HCT116 (cell line): ENCODE measurements at regions not wholly inside any gene's neighbourhood (a gene's known extent, or its start where the extent isn't known, plus 50 kb on each side); places are given as distances from the start of the nearest gene placed in this dataset.

Experiments
- ATAC-seq: fragments of 200-7000 bp; cut with Tn5 transposase; 2 replicates; pipeline ENCODE4 v1.9.1; 2020; ENCODE audit warnings: mild to moderate bottlenecking, moderate library complexity
- BruUV-seq: library from RNA; stranded (reverse); fragments of 400-500 nt; replicated peaks from 2 replicates; lab custom pipeline; 2021; lab: Mats Ljungman, UMichigan
- CTCF ChIA-PET: fragments of 300-600 bp; sonication (Branson Sonifier 250); formaldehyde crosslinking; loops from one replicate; lab custom pipeline; 2021; ENCODE audit warnings: antibody characterized with exemption; lab: Charles Lee
- POLR2A ChIA-PET: fragments of 300-600, 350-600 bp; sonication (Branson Sonifier 250); formaldehyde crosslinking; loops from one replicate; lab custom pipeline; 2021; ENCODE audit warnings: antibody characterized with exemption; lab: Charles Lee
- RAD21 ChIA-PET, 2 experiments: fragments of 300-600 bp; sonication (Branson Sonifier 250); formaldehyde crosslinking; loops; one replicate each; lab custom pipeline; 2023; ENCODE audit warnings: low total read pairs in 2 of 2; ENCODE audit not compliant: uncharacterized antibody in 2 of 2, unreplicated experiment in 2 of 2, low non-redundant PET in 1 of 2; lab: Charles Lee
- DNase-seq: peaks from one replicate; pipeline ENCODE4 v3.0.0-alpha.2; 2010; ENCODE audit warnings: low read depth, low spot score
- H2AFZ ChIP-seq: fragments of 200-600 bp; shearing (Covaris generic), sonication (generic); 2 replicates; pipeline ENCODE4 v1.6.1; 2017; ENCODE audit warnings: low read depth, mixed run types, mixed read lengths, antibody characterized with exemption, low read length; ENCODE audit not compliant: poor library complexity, severe bottlenecking
- H3K27ac ChIP-seq: 2 replicates; pipeline ENCODE4 v1.5.1; 2012; ENCODE audit warnings: low read depth, low read length
- H3K27me3 ChIP-seq: fragments of 200-600 bp; sonication (generic); 2 replicates; pipeline ENCODE4 v1.6.1; 2016; ENCODE audit warnings: mixed run types, low read length, mixed read lengths; ENCODE audit not compliant: insufficient read depth
- H3K36me3 ChIP-seq, 2 experiments: fragments of 200-500 bp in 1 of 2; fragments of 200-600 bp in 1 of 2; sonication (Bioruptor generic) in 1 of 2; sonication (generic) in 1 of 2; 2 replicates each; pipeline versions ENCODE4 v1.5.1 to v1.6.1; 2014 to 2016; ENCODE audit warnings: low read length in 2 of 2, inconsistent platforms in 1 of 2, mixed read lengths in 1 of 2, mixed run types in 1 of 2; ENCODE audit not compliant: insufficient read depth in 2 of 2, control insufficient read depth in 1 of 2
- H3K4me1 ChIP-seq, 2 experiments: fragments of 200-600 bp in 1 of 2; sonication (generic) in 1 of 2; 2 replicates each; pipeline versions ENCODE4 v1.5.1 to v1.6.1; 2012 to 2017; ENCODE audit warnings: low read length in 2 of 2, inconsistent platforms in 1 of 2, mild to moderate bottlenecking in 1 of 2, mixed read lengths in 1 of 2, mixed run types in 1 of 2, moderate library complexity in 1 of 2; ENCODE audit not compliant: insufficient read depth in 2 of 2, control insufficient read depth in 1 of 2
- H3K4me2 ChIP-seq: fragments of 200-600 bp; sonication (generic); 2 replicates; pipeline ENCODE4 v1.6.1; 2017; ENCODE audit warnings: mixed run types, low read length, mixed read lengths
- H3K4me3 ChIP-seq, 2 experiments: fragments of 200-600 bp in 1 of 2; sonication (generic) in 1 of 2; replicated peaks in 1 of 2; 2 replicates each; pipeline ENCODE4 v1.5.1; 2011 to 2016; ENCODE audit warnings: low read length in 2 of 2, control low read depth in 1 of 2, low read depth in 1 of 2, mild to moderate bottlenecking in 1 of 2, mixed read lengths in 1 of 2, mixed run types in 1 of 2
- H3K79me2 ChIP-seq: fragments of 200-600 bp; sonication (generic); 2 replicates; pipeline ENCODE4 v1.6.1; 2017; ENCODE audit warnings: mild to moderate bottlenecking, mixed run types, low read length, moderate library complexity, mixed read lengths; ENCODE audit not compliant: insufficient read depth
- H3K9ac ChIP-seq: fragments of 200-600 bp; sonication (generic); 2 replicates; pipeline ENCODE4 v1.6.1; 2016; ENCODE audit warnings: low read length, mixed read lengths
- H3K9me2 ChIP-seq: fragments of 200-600 bp; sonication (generic), shearing (Covaris generic); 2 replicates; pipeline ENCODE4 v1.6.1; 2017; ENCODE audit warnings: mixed run types, mild to moderate bottlenecking, moderate library complexity; ENCODE audit not compliant: insufficient read depth
- H3K9me3 ChIP-seq, 2 experiments: fragments of 200-500 bp in 1 of 2; fragments of 200-600 bp in 1 of 2; sonication (Bioruptor generic) in 1 of 2; sonication (generic) in 1 of 2; 2 replicates each; pipeline ENCODE4 v1.6.1; 2014 to 2017; ENCODE audit warnings: low read length in 2 of 2, mixed read lengths in 2 of 2, inconsistent platforms in 1 of 2, low read depth in 1 of 2, mild to moderate bottlenecking in 1 of 2, mixed run types in 1 of 2, moderate library complexity in 1 of 2; ENCODE audit not compliant: control insufficient read depth in 1 of 2, insufficient read depth in 1 of 2
- H4K20me1 ChIP-seq: fragments of 200-600 bp; sonication (generic), shearing (Covaris generic); 2 replicates; pipeline ENCODE4 v1.6.1; 2017; ENCODE audit warnings: mixed run types, mild to moderate bottlenecking, moderate library complexity; ENCODE audit not compliant: insufficient read depth
- ATF3 ChIP-seq: IDR thresholded peaks from 2 replicates; pipeline ENCODE4 v1.6.1; 2012
- CBX3 ChIP-seq: IDR thresholded peaks from 2 replicates; pipeline ENCODE4 v1.6.1; 2012; ENCODE audit warnings: low read depth
- CEBPB ChIP-seq: IDR thresholded peaks from 2 replicates; pipeline ENCODE4 v1.6.1; 2012; ENCODE audit warnings: low read depth
- CTCF ChIP-seq, 3 experiments: fragments of 200-600 bp in 1 of 3; sonication (generic) in 1 of 3; IDR thresholded peaks in 2 of 3; conservative IDR thresholded peaks in 1 of 3; 2 replicates each; pipeline ENCODE4 v1.5.1; 2012 to 2017; ENCODE audit warnings: low read depth in 2 of 3, low read length in 2 of 3, antibody characterized with exemption in 1 of 3, borderline replicate concordance in 1 of 3, control low read depth in 1 of 3, mild to moderate bottlenecking in 1 of 3, mixed read lengths in 1 of 3, mixed run types in 1 of 3, moderate library complexity in 1 of 3; ENCODE audit not compliant: insufficient read depth in 1 of 3
- ELF1 ChIP-seq: IDR thresholded peaks from 2 replicates; pipeline ENCODE4 v1.6.1; 2012; ENCODE audit warnings: low read depth, borderline replicate concordance
- EZH2 ChIP-seq: fragments of 200-600 bp; sonication (generic); IDR thresholded peaks from 2 replicates; pipeline ENCODE4 v1.6.1; 2017; ENCODE audit warnings: antibody characterized with exemption, mixed run types
- EZH2phosphoT487 ChIP-seq: fragments of 200-600 bp; IDR thresholded peaks from 2 replicates; pipeline ENCODE4 v1.6.1; 2018; ENCODE audit warnings: antibody characterized with exemption, borderline replicate concordance
- FOSL1 ChIP-seq: IDR thresholded peaks from 2 replicates; pipeline ENCODE4 v1.6.1; 2012; ENCODE audit warnings: low read depth
- POLR2A ChIP-seq: IDR thresholded peaks from 2 replicates; pipeline ENCODE4 v1.7.0; 2011; ENCODE audit warnings: borderline replicate concordance; ENCODE audit not compliant: insufficient read depth, insufficient read length; ENCODE audit errors: extremely low read depth
- POLR2AphosphoS5 ChIP-seq: IDR thresholded peaks from 2 replicates; pipeline ENCODE4 v1.6.1; 2011; ENCODE audit warnings: mild to moderate bottlenecking, low read depth, low read length, moderate library complexity
- REST ChIP-seq: IDR thresholded peaks from 2 replicates; pipeline ENCODE4 v1.6.1; 2012; ENCODE audit warnings: low read depth
- SIN3A ChIP-seq: IDR thresholded peaks from 2 replicates; pipeline ENCODE4 v1.6.1; 2012; ENCODE audit warnings: low read depth
- SP1 ChIP-seq: IDR thresholded peaks from 2 replicates; pipeline ENCODE4 v1.6.1; 2012; ENCODE audit warnings: low read depth
- SRF ChIP-seq: IDR thresholded peaks from 2 replicates; pipeline ENCODE4 v1.6.1; 2012; ENCODE audit warnings: low read depth
- TCF7L2 ChIP-seq: IDR thresholded peaks from 2 replicates; pipeline ENCODE4 v1.7.0; 2011; ENCODE audit warnings: borderline replicate concordance, inconsistent platforms; ENCODE audit not compliant: insufficient read depth, insufficient read length; ENCODE audit errors: extremely low read depth
- YY1 ChIP-seq: IDR thresholded peaks from 2 replicates; pipeline ENCODE4 v1.6.1; 2011; ENCODE audit warnings: low read length, low read depth, moderate library complexity, mild to moderate bottlenecking; ENCODE audit not compliant: insufficient replicate concordance; ENCODE audit errors: extremely low read depth
- ZFX ChIP-seq: fragments of 450-650 bp; IDR thresholded peaks from 2 replicates; pipeline ENCODE4 v1.6.1; 2017
- ZNF274 ChIP-seq: fragments of 200-500 bp; sonication (Bioruptor generic); IDR thresholded peaks from 2 replicates; pipeline ENCODE4 v1.6.1; 2014; ENCODE audit warnings: mild to moderate bottlenecking, low read depth, low read length, inconsistent platforms
- intact Hi-C: fragments of 100-400 bp; cut with micrococcal nuclease; formaldehyde crosslinking; loops from 2 replicates; pipeline ENCODE4 v1.10.0; 2022

- TF ChIP-seq ZNF274 (no peak), ATF3 (no peak), CEBPB (no peak), TCF7L2 (no peak), POLR2AphosphoS5 (no peak)
Measured at GRCh38 chr1:116256286-116256649, 116.8 kb upstream of the ATP1A1 start (continued).

- CTCF ChIA-PET: no interaction called here
Measured at GRCh38 chr1:116256875-116257274, 116.2 kb upstream of the ATP1A1 start.

More at GRCh38 chr1:116256875-116257274, 116.2 kb upstream of the ATP1A1 start:
- ChIA-PET POLR2A (no interaction called here), RAD21 (no interaction called here)
- Histone ChIP-seq H3K79me2 (no peaks in the 10 kb centered on the region), H4K20me1 (no peaks in the 10 kb centered on the region), H3K4me3 (no peak overlapping the region), H3K27ac (no peak overlapping the region), H2AFZ (no peak overlapping the region), H3K9ac (no peak overlapping the region), H3K36me3 (no peaks in the 10 kb centered on the region), H3K9me3 (no peaks in the 10 kb centered on the region), H3K4me2 (no peak overlapping the region), H3K27me3 (no peaks in the 10 kb centered on the region; the same call in 1 of the 2 replicates), H3K4me1 (peaks cover 0 to 3% of the 10 kb centered on the region in 2 experiments; a peak in 1 of 4 replicates), H3K9me2 (no peaks in the 10 kb centered on the region)
- no TSS peak for BruUV-seq
- intact Hi-C loops: no loop called here
- TF ChIP-seq CBX3 (no peak), POLR2AphosphoS5 (no peak), CEBPB (no peak), FOSL1 (no peak), POLR2A (no peak), REST (no peak), SIN3A (no peak), ZFX (no peak), ELF1 (no peak), EZH2phosphoT487 (no peak), SRF (no peak), SP1 (no peak), EZH2 (no peak), YY1 (no peak), ATF3 (no peak), CTCF (IDR thresholded peaks at IDR 0.05 in 2 of 3, conservative IDR thresholded peaks at IDR 0.05 in 1 of 3; ENCODE audit: borderline replicate concordance in 1 of 3, insufficient read depth in 1 of 3, low read depth in 2 of 3, low read length in 2 of 3) (no peak)
- no peak for DNase-seq
- no peak for ATAC-seq
